ENCODE measurements at regions not wholly inside any gene's neighbourhood (a gene's known extent, or its start where the extent isn't known, plus 50 kb on each side); places are given as distances from the start of the nearest gene placed in this dataset.

DNA sequence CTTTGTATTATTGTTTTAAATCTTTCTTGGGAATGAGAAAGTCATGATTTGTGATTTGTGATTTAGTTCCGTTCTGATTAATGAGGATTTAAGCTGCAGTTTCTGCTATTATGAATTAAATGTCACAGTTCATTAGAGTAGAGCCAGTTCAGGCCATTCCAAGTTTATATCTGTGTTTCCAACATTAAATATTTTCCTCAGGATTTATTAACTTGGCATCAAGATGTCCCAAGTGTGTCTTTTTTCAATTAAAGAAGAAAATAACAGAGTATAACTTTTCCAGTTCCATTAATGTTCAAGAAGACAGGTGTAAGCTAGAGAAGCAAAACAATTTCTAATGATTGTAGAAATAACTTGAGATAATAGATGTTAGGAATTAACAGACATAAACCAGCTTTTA lies 1183.2 kb upstream of the CELF2 start:
- Histone ChIP-seq H3K27ac (ENCODE audit: control insufficient read depth, insufficient read depth) (no peak overlapping the region), H3K4me2 (ENCODE audit: control insufficient read depth, insufficient read depth) (no peak overlapping the region), H2AFZ (ENCODE audit: control insufficient read depth, low read depth, low read length) (no peak overlapping the region), H3K4me1 (ENCODE audit: control insufficient read depth, insufficient read depth, low read length) (no peaks in the 10 kb centered on the region), H3K27me3 (replicated peaks in 1 of 2; ENCODE audit: control insufficient read depth in 2 of 2, insufficient read depth in 2 of 2, low read length in 1 of 2) (no peaks in the 10 kb centered on the region), H3K79me2 (ENCODE audit: control insufficient read depth, insufficient read depth, low read length) (no peaks in the 10 kb centered on the region), H3K9ac (ENCODE audit: control insufficient read depth, insufficient read depth, low read length) (no peak overlapping the region), H4K20me1 (ENCODE audit: control insufficient read depth, insufficient read depth) (no peaks in the 10 kb centered on the region), H3K4me3 (no peak overlapping the region), H3K9me3 (replicated peaks; ENCODE audit: control insufficient read depth, insufficient read depth, low read length) (no peaks in the 10 kb centered on the region), H3K36me3 (ENCODE audit: control insufficient read depth in 2 of 2, insufficient read depth in 2 of 2, low read length in 1 of 2) (no peaks in the 10 kb centered on the region)
- FAIRE-seq: no peak
- in situ Hi-C loops (cut with MboI): no loop called here
- CTCF ChIA-PET: interaction anchor here (0.5 kb wide), 1 partner anchor 486 kb away, joined by 3 read pairs; no protein-coding TSS in a partner anchor
- no peak for ATAC-seq
- TF ChIP-seq CBX3 (IDR thresholded peaks at IDR 0.05; ENCODE audit: borderline replicate concordance, low read depth) (no peak), TCF7 (IDR thresholded peaks at IDR 0.05; ENCODE audit: borderline replicate concordance) (no peak), HDGF (IDR thresholded peaks at IDR 0.05) (no peak), BRCA1 (IDR thresholded peaks at IDR 0.05; ENCODE audit: low read depth, low read length) (no peak), NFXL1 (IDR thresholded peaks at IDR 0.05; ENCODE audit: borderline replicate concordance) (no peak), KDM1A (IDR thresholded peaks at IDR 0.05; ENCODE audit: borderline replicate concordance) (no peak), SMARCA5 (IDR thresholded peaks at IDR 0.05) (no peak), KAT2A (conservative IDR thresholded peaks at IDR 0.05; ENCODE audit: control insufficient read depth, low read depth, low read length) (no peak)
- TF ChIP-seq, protein P1, sequence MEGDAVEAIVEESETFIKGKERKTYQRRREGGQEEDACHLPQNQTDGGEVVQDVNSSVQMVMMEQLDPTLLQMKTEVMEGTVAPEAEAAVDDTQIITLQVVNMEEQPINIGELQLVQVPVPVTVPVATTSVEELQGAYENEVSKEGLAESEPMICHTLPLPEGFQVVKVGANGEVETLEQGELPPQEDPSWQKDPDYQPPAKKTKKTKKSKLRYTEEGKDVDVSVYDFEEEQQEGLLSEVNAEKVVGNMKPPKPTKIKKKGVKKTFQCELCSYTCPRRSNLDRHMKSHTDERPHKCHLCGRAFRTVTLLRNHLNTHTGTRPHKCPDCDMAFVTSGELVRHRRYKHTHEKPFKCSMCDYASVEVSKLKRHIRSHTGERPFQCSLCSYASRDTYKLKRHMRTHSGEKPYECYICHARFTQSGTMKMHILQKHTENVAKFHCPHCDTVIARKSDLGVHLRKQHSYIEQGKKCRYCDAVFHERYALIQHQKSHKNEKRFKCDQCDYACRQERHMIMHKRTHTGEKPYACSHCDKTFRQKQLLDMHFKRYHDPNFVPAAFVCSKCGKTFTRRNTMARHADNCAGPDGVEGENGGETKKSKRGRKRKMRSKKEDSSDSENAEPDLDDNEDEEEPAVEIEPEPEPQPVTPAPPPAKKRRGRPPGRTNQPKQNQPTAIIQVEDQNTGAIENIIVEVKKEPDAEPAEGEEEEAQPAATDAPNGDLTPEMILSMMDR (IDR thresholded peaks at IDR 0.05 in 2 of 3, conservative IDR thresholded peaks at IDR 0.05 in 1 of 3; ENCODE audit: control insufficient read depth in 2 of 3, extremely low read depth in 1 of 3, insufficient read depth in 1 of 3, low read depth in 3 of 3, low read length in 3 of 3): no peak
- TF ChIP-seq, protein P2, sequence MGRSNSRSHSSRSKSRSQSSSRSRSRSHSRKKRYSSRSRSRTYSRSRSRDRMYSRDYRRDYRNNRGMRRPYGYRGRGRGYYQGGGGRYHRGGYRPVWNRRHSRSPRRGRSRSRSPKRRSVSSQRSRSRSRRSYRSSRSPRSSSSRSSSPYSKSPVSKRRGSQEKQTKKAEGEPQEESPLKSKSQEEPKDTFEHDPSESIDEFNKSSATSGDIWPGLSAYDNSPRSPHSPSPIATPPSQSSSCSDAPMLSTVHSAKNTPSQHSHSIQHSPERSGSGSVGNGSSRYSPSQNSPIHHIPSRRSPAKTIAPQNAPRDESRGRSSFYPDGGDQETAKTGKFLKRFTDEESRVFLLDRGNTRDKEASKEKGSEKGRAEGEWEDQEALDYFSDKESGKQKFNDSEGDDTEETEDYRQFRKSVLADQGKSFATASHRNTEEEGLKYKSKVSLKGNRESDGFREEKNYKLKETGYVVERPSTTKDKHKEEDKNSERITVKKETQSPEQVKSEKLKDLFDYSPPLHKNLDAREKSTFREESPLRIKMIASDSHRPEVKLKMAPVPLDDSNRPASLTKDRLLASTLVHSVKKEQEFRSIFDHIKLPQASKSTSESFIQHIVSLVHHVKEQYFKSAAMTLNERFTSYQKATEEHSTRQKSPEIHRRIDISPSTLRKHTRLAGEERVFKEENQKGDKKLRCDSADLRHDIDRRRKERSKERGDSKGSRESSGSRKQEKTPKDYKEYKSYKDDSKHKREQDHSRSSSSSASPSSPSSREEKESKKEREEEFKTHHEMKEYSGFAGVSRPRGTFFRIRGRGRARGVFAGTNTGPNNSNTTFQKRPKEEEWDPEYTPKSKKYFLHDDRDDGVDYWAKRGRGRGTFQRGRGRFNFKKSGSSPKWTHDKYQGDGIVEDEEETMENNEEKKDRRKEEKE (IDR thresholded peaks at IDR 0.05): no peak
- TF ChIP-seq, protein P3, sequence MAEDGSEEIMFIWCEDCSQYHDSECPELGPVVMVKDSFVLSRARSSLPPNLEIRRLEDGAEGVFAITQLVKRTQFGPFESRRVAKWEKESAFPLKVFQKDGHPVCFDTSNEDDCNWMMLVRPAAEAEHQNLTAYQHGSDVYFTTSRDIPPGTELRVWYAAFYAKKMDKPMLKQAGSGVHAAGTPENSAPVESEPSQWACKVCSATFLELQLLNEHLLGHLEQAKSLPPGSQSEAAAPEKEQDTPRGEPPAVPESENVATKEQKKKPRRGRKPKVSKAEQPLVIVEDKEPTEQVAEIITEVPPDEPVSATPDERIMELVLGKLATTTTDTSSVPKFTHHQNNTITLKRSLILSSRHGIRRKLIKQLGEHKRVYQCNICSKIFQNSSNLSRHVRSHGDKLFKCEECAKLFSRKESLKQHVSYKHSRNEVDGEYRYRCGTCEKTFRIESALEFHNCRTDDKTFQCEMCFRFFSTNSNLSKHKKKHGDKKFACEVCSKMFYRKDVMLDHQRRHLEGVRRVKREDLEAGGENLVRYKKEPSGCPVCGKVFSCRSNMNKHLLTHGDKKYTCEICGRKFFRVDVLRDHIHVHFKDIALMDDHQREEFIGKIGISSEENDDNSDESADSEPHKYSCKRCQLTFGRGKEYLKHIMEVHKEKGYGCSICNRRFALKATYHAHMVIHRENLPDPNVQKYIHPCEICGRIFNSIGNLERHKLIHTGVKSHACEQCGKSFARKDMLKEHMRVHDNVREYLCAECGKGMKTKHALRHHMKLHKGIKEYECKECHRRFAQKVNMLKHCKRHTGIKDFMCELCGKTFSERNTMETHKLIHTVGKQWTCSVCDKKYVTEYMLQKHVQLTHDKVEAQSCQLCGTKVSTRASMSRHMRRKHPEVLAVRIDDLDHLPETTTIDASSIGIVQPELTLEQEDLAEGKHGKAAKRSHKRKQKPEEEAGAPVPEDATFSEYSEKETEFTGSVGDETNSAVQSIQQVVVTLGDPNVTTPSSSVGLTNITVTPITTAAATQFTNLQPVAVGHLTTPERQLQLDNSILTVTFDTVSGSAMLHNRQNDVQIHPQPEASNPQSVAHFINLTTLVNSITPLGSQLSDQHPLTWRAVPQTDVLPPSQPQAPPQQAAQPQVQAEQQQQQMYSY (CRISPR knock-in tag; IDR thresholded peaks at IDR 0.05): no peak
- TF ChIP-seq, protein P4, sequence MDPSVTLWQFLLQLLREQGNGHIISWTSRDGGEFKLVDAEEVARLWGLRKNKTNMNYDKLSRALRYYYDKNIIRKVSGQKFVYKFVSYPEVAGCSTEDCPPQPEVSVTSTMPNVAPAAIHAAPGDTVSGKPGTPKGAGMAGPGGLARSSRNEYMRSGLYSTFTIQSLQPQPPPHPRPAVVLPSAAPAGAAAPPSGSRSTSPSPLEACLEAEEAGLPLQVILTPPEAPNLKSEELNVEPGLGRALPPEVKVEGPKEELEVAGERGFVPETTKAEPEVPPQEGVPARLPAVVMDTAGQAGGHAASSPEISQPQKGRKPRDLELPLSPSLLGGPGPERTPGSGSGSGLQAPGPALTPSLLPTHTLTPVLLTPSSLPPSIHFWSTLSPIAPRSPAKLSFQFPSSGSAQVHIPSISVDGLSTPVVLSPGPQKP (IDR thresholded peaks at IDR 0.05; ENCODE audit: low read depth, low read length): no peak
- 39% methylated on average over 1 of the region's 1 CpG for WGBS (ENCODE audit: insufficient coverage, insufficient replicate concordance, low lambda C conversion rate, missing lambda C conversion rate)
- BruUV-seq (replicated peaks): no TSS peak
- RAD21 ChIA-PET (ENCODE audit: unreplicated experiment): no interaction called here
- SMC1A ChIA-PET (ENCODE audit: uncharacterized antibody, unreplicated experiment): no interaction called here
- no peak for DNase-seq (ENCODE audit: low read depth, low spot score)
- intact Hi-C loops (cut with micrococcal nuclease; ENCODE audit: unreplicated experiment): no loop called here
- POLR2A ChIA-PET: no interaction called here
